ENCODE measurements at regions not wholly inside any gene's neighbourhood (a gene's known extent, or its start where the extent isn't known, plus 50 kb on each side); places are given as distances from the start of the nearest gene placed in this dataset.

- DNase-seq: no peak
Measured at GRCh38 chr1:87592156-87592555, 263.5 kb downstream of the LMO4 start.

GRCh38 chr1:87594736-87595383 lies 266.2 kb downstream of the LMO4 start:
- no peak for DNase-seq
- in situ Hi-C loops (cut with MboI; ENCODE audit: low pct_unique_long_range_greater_than_20kb, low sequenced_read_pairs): no loop called here

More at GRCh38 chr1:87592156-87592555, 263.5 kb downstream of the LMO4 start:
- in situ Hi-C loops (cut with MboI; ENCODE audit: low pct_unique_long_range_greater_than_20kb, low sequenced_read_pairs): no loop called here

- in situ Hi-C loops (cut with MboI; ENCODE audit: low pct_unique_long_range_greater_than_20kb, low sequenced_read_pairs): no loop called here
- no peak for DNase-seq
Measured at GRCh38 chr1:87595384-87595781, 266.7 kb downstream of the LMO4 start.

DNA sequence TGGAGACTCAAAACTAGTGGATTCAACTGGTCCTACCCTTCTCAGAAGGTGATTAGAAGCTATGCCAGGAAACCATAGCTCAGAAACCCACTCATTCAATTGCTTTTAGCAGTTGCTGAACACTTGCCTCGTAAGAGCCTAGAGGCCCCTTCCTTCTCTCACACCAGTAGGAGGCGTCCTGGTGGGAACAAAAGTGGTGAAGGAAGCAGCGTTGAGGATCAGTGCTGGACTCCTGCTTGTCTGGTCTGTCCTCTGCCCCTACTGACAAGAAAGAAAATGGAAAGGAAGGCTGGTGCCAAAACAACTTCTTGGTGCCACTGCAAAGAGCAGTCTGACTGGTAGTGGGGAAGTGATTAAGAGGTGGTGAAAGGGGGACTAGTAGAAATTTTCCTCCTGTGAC lies 269.7 kb downstream of the LMO4 start:
- DNase-seq: peak; percentile 8
- in situ Hi-C loops (cut with MboI; ENCODE audit: low pct_unique_long_range_greater_than_20kb, low sequenced_read_pairs): no loop called here

DNA sequence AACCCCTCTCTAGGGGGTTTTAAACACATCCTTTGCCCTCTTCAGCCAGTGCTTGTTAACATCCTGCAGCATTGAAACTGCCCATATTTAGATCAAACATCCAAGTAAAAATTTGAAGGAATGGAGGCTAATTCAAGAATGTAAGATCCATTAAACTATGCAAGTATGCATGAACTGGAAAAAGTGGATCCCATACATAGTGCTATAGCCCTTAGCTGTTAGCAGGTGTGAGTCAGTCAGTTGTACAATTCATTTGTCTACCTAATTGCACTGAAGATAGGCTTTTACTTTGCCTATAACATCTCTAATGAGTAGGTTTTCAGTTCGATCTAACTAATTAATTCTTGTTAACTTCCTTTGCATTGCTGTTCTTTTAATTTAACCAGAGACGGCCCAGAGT lies 270.9 kb downstream of the LMO4 start:
- no peak for DNase-seq
- in situ Hi-C loops (cut with MboI; ENCODE audit: low pct_unique_long_range_greater_than_20kb, low sequenced_read_pairs): no loop called here

DNA sequence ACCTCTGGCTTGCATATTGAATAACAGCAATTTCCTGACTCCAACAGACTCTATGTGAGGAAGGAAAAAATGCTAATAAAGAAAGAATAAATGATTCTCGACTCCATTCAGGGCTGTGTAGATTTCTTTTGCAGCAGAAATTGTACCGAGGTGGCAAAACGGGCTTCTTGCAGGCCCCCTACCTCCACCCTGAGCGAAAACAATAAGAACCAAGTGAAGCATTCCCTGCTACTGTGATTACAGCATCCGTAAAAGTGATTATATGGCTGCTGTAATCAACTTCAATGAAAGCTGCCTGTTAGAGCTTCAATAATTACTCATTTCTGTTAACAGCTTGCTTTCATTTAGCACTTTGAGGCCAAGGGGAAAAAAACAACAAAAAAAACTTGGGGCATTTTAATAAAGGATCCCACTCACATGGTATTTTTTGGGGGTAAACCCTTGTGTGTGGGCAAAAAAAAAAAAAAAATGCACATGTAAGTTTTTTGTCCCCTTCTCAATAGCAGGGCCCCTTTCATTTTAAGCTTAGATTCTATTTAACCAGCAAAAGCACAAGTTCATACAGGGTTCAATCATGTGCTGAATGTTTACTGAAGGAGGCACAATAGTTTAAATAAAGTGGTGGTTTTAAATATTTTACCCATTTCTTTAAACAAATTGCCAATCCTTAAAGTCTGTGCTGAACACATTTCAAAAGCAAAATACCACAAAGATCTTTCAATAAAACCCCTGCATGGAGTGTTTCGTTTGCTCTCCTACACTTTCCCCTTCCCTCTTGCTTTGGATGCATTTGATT lies 271.6 kb downstream of the LMO4 start:
- no peak for DNase-seq
- in situ Hi-C loops (cut with MboI; ENCODE audit: low pct_unique_long_range_greater_than_20kb, low sequenced_read_pairs): no loop called here

DNA sequence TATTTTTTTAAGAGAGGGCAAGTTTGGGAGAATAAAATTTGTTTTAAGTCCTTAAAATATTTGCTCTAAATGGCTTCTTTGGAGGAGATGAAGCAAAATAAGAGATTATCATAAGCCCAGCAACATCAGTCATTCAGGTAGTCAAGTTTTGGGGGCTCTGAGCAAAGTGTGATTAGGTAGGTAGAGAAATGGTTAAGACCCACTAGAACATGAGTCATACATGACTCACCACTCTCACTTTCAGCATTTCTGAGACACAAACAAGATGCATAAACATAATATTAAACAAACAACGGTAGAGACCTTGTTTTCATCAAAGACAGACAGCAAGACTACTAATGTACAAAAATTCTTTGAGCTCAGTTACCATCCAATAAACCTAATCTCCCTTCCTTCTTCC lies 272.2 kb downstream of the LMO4 start:
- DNase-seq: no peak
- in situ Hi-C loops (cut with MboI; ENCODE audit: low pct_unique_long_range_greater_than_20kb, low sequenced_read_pairs): no loop called here

- no peak for DNase-seq
- in situ Hi-C loops (cut with MboI; ENCODE audit: low pct_unique_long_range_greater_than_20kb, low sequenced_read_pairs): no loop called here
Measured at GRCh38 chr1:87603626-87604025, 274.9 kb downstream of the LMO4 start.

- in situ Hi-C loops (cut with MboI; ENCODE audit: low pct_unique_long_range_greater_than_20kb, low sequenced_read_pairs): no loop called here
Measured at GRCh38 chr1:87612956-87613355, 284.3 kb downstream of the LMO4 start.

GRCh38 chr1:87615491-87615890 lies 286.8 kb downstream of the LMO4 start:
- in situ Hi-C loops (cut with MboI; ENCODE audit: low pct_unique_long_range_greater_than_20kb, low sequenced_read_pairs): no loop called here
- DNase-seq: no peak

More at GRCh38 chr1:87612956-87613355, 284.3 kb downstream of the LMO4 start:
- DNase-seq: no peak

GRCh38 chr1:87615901-87616300 lies 287.2 kb downstream of the LMO4 start:
- DNase-seq: no peak
- in situ Hi-C loops (cut with MboI; ENCODE audit: low pct_unique_long_range_greater_than_20kb, low sequenced_read_pairs): no loop called here

DNA sequence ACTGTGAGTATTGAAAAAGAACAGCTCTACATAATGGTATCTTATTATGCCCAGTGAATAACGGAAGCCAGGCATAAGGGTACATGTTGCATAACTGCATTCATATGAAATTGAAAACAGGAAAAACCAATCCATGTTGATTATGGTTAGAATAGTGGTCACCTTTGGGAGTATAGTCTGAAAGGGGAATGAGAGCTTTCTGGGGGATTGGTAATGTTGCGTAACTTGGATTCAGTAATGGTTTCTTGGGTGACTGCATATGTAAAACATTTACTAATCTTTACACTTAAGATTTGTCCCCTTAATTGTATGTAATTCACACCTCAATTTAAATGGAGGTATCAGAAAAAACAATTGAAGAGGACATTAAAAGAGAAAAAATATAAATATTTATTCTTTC lies 292.1 kb downstream of the LMO4 start:
- DNase-seq: no peak
- in situ Hi-C loops (cut with MboI; ENCODE audit: low pct_unique_long_range_greater_than_20kb, low sequenced_read_pairs): no loop called here

DNA sequence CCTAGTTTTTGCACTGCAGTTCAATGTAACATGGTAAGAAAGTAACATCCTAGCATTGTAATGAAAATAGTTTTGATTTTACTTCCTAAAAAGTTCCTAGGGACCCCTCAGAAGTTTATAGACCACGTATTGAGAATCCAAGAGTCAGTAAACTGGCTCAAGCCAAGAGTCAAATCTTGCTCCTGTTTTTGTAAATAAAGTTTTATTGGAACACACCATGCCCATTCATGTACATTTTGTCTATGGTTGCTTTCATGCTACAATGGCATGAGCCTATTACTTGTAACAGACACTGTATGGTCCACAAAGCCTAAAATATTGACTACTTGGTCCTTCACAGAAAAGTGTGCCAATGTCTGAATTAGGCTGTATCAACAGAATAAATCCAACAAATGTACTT lies 301.0 kb downstream of the LMO4 start:
- in situ Hi-C loops (cut with MboI; ENCODE audit: low pct_unique_long_range_greater_than_20kb, low sequenced_read_pairs): no loop called here
- no peak for DNase-seq

GRCh38 chr1:87632232-87632631 lies 303.6 kb downstream of the LMO4 start:
- in situ Hi-C loops (cut with MboI; ENCODE audit: low pct_unique_long_range_greater_than_20kb, low sequenced_read_pairs): no loop called here
- no peak for DNase-seq

- no peak for DNase-seq
- in situ Hi-C loops (cut with MboI; ENCODE audit: low pct_unique_long_range_greater_than_20kb, low sequenced_read_pairs): no loop called here
Measured at GRCh38 chr1:87636198-87636892, 307.7 kb downstream of the LMO4 start.

- in situ Hi-C loops (cut with MboI; ENCODE audit: low pct_unique_long_range_greater_than_20kb, low sequenced_read_pairs): no loop called here
- no peak for DNase-seq
Measured at GRCh38 chr1:87638636-87639035, 310.0 kb downstream of the LMO4 start.

GRCh38 chr1:87641996-87642395 lies 313.3 kb downstream of the LMO4 start:
- DNase-seq: no peak
- in situ Hi-C loops (cut with MboI; ENCODE audit: low pct_unique_long_range_greater_than_20kb, low sequenced_read_pairs): no loop called here

DNA sequence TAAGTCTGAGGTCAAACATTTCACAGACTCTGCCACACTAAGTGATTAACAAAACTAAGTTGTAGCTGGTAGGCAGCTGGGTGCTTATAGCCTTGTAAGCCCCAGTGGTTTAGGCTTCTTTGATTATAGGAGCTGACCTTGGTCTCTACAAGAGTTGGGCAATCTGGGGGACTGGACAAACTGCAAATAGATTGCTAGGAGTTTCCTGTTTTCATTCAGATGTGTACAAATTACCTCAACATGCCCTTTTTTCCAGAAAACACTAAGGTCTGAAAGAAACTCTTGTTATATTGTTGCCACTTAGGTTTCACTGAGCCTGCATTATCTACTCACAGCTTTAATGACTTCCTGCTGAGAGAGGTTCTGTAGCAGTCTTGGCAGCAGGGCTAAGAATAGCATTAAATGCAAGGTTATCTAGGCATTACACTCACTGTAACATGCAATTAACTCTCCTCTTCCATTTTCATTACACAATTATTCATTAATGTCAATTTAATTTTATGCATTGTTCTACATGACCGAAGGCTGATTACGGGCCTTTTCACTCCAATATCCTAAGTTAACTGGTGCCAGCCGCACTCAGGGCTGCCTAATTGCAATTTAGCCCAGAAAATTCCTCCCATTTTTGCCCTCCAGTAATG lies 314.0 kb downstream of the LMO4 start:
- peak; percentile 8 for DNase-seq
- in situ Hi-C loops (cut with MboI; ENCODE audit: low pct_unique_long_range_greater_than_20kb, low sequenced_read_pairs): no loop called here

DNA sequence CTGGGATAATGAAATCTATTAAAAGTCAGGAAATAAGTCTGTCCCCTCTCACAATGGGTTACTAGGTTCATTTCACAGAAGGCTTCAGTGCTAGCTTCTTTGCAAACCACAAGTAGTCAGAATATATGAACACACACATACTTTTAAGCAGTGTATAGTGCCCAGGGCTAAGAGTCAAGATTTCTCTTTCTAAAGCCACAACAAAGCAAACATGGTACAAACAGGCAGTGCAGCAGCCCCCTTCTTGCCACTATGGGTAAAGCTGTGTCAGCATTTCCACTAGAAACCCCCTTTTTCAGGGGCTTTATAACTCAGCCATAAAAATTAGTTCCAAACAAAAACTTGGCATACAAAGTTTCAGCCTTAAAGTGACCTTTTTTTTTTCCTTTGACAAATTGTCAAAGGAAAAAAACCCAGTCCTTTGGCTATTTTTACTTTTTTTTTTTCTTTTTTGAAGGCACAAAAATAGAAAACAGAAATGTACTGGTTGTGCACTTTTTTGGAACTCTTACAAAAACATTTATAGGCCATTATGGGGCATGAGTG lies 315.4 kb downstream of the LMO4 start:
- no peak for DNase-seq
- in situ Hi-C loops (cut with MboI; ENCODE audit: low pct_unique_long_range_greater_than_20kb, low sequenced_read_pairs): no loop called here
